Gastrocnemius medialis (tissue), 4 donors: ENCODE measurements at regions not wholly inside any gene's neighbourhood (a gene's known extent, or its start where the extent isn't known, plus 50 kb on each side); places are given as distances from the start of the nearest gene placed in this dataset.

Experiments
- CTCF ChIP-seq, 5 experiments: fragments of 450-650 bp in 3 of 5; fragments of 200-600 bp in 2 of 5; sonication (generic) in 2 of 5; IDR thresholded peaks in 4 of 5; conservative IDR thresholded peaks in 1 of 5; 1 replicate in 4 of 5; 2 replicates in 1 of 5; pipeline ENCODE4 v1.5.1; 2016 to 2019; ENCODE audit warnings: antibody characterized with exemption in 5 of 5, mild to moderate bottlenecking in 3 of 5, moderate library complexity in 3 of 5
- POLR2A ChIP-seq, 2 donors: fragments of 450-650 bp; IDR thresholded peaks; one replicate each; pipeline ENCODE4 v1.6.1; 2017; ENCODE audit warnings: antibody characterized with exemption in 2 of 2, mild to moderate bottlenecking in 2 of 2, moderate library complexity in 2 of 2

DNA sequence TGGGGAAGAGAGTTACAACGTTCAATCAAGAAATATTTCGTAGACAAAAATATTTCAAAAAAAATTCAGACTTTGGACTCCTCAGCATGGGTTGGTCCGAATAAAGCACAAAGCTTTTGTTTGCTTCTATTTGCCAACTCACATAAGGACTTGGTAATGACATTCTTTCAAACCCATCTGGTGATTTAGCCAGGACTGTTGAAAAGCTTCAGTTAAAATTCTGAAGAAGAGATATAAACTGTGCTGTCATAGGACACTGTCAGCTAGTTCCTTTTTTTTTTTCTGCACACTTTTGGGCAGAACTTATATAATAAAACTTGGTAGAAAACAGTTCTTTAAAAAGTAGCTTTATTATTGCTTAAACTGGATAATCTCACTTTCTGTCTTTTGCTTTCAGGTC is 660.8 kb upstream of the SGO1 start:
- TF ChIP-seq POLR2A (IDR thresholded peaks at IDR 0.05) (no peak), CTCF (IDR thresholded peaks at IDR 0.05 in 4 of 5, conservative IDR thresholded peaks at IDR 0.05 in 1 of 5) (no peak)
